Thyroid gland (tissue), 4 donors: ENCODE measurements at regions not wholly inside any gene's neighbourhood (a gene's known extent, or its start where the extent isn't known, plus 50 kb on each side); places are given as distances from the start of the nearest gene placed in this dataset.

Source experiments
- DNase-seq, 2 donors: peaks; one replicate each; pipeline ENCODE4 v3.0.0-alpha.2; 2019
- H3K27ac ChIP-seq, 3 donors: fragments of 200-600 bp; sonication (generic); 1 replicate in 2 of 3; 2 replicates in 1 of 3; pipeline ENCODE4 v1.5.1; 2016 to 2019; ENCODE audit warnings: mild to moderate bottlenecking in 1 of 3, moderate library complexity in 1 of 3
- H3K27me3 ChIP-seq: fragments of 200-600 bp; sonication (generic); one replicate; pipeline ENCODE4 v1.5.1; 2019
- H3K36me3 ChIP-seq, 2 donors: fragments of 200-600 bp; sonication (generic); one replicate each; pipeline ENCODE4 v1.5.1; 2016 to 2019
- H3K4me1 ChIP-seq, 2 donors: fragments of 200-600 bp; sonication (generic); one replicate each; pipeline ENCODE4 v1.5.1; 2017 to 2019
- H3K4me3 ChIP-seq, 3 donors: fragments of 200-600 bp; sonication (generic); replicated peaks in 1 of 3; 1 replicate in 2 of 3; 2 replicates in 1 of 3; pipeline ENCODE4 v1.5.1; 2016; ENCODE audit warnings: mild to moderate bottlenecking in 1 of 3
- H3K9me3 ChIP-seq: fragments of 200-600 bp; sonication (generic); one replicate; pipeline ENCODE4 v1.5.1; 2017
- CTCF ChIP-seq, 6 experiments: fragments of 200-600 bp in 3 of 6; fragments of 450-650 bp in 3 of 6; sonication (generic) in 3 of 6; IDR thresholded peaks; one replicate each; pipeline ENCODE4 v1.5.1; 2016 to 2019; ENCODE audit warnings: antibody characterized with exemption in 6 of 6, mild to moderate bottlenecking in 2 of 6, inconsistent platforms in 1 of 6, moderate library complexity in 1 of 6
- POLR2A ChIP-seq, 2 donors: fragments of 450-650 bp; IDR thresholded peaks; one replicate each; pipeline ENCODE4 v1.6.1; 2017; ENCODE audit warnings: antibody characterized with exemption in 2 of 2, mild to moderate bottlenecking in 2 of 2, moderate library complexity in 1 of 2
- WGBS, 2 donors: methylation state at CpG; one replicate each; pipeline ENCODE4 v1.1.5; 2017; 5-methylcytosine and 5-hydroxymethylcytosine counted together
- intact Hi-C: fragments of 100-400 bp; cut with DNase I; formaldehyde crosslinking; loops from one replicate; pipeline ENCODE4 v1.15.1; 2023

- TF ChIP-seq POLR2A (IDR thresholded peaks at IDR 0.05): no peak
- H3K9me3 ChIP-seq: no peaks in the 10 kb centered on the region
These were observed 195.9 kb upstream of the POU3F1 start for GRCh38 chr1:38242506-38242905.

GRCh38 chr1:38241594-38242334 lies 195.2 kb upstream of the POU3F1 start:
- Histone ChIP-seq H3K27me3 (no peaks in the 10 kb centered on the region), H3K4me3 (no peak overlapping the region), H3K36me3 (no peaks in the 10 kb centered on the region), H3K9me3 (no peaks in the 10 kb centered on the region), H3K4me1 (no peaks in the 10 kb centered on the region), H3K27ac (no peak overlapping the region)
- no peak for DNase-seq
- 90 to 91% methylated on average over 6 of the region's 6 CpGs for WGBS, 2 donors
- TF ChIP-seq CTCF (IDR thresholded peaks at IDR 0.05): no peak
- TF ChIP-seq POLR2A (IDR thresholded peaks at IDR 0.05): no peak
- intact Hi-C loops: no loop called here

More at GRCh38 chr1:38242506-38242905, 195.9 kb upstream of the POU3F1 start:
- Histone ChIP-seq H3K4me1 (no peaks in the 10 kb centered on the region), H3K4me3 (no peak overlapping the region), H3K27me3 (no peaks in the 10 kb centered on the region), H3K36me3 (no peaks in the 10 kb centered on the region), H3K27ac (no peak overlapping the region)
- whole genome bisulfite sequencing, 2 donors: 90 to 96% methylated on average over 5 of the region's 5 CpGs
- DNase-seq: no peak
- intact Hi-C loops: no loop called here

- 100% methylated on average over 2 of the region's 2 CpGs for WGBS, 2 donors
- no peaks in the 10 kb centered on the region for H3K9me3 ChIP-seq
- DNase-seq: no peak
- no peak overlapping the region for H3K27ac ChIP-seq
- intact Hi-C loops: no loop called here
- H3K36me3 ChIP-seq: no peaks in the 10 kb centered on the region
- H3K27me3 ChIP-seq: no peaks in the 10 kb centered on the region
- TF ChIP-seq CTCF (IDR thresholded peaks at IDR 0.05) (no peak), POLR2A (IDR thresholded peaks at IDR 0.05) (no peak)
- no peak overlapping the region for H3K4me3 ChIP-seq
- no peaks in the 10 kb centered on the region for H3K4me1 ChIP-seq
These were observed 194.0 kb upstream of the POU3F1 start for GRCh38 chr1:38240618-38241017.

- Histone ChIP-seq H3K4me3 (no peak overlapping the region), H3K9me3 (no peaks in the 10 kb centered on the region), H3K27ac (no peak overlapping the region), H3K36me3 (no peaks in the 10 kb centered on the region), H3K27me3 (no peaks in the 10 kb centered on the region), H3K4me1 (no peaks in the 10 kb centered on the region)
- no peak for DNase-seq
- TF ChIP-seq CTCF (IDR thresholded peaks at IDR 0.05): no peak
- no peak for TF ChIP-seq POLR2A (IDR thresholded peaks at IDR 0.05)
- intact Hi-C loops: no loop called here
- WGBS, 2 donors: 91 to 96% methylated on average over 8 of the region's 8 CpGs
These were observed 192.8 kb upstream of the POU3F1 start for GRCh38 chr1:38239258-38239835.

- DNase-seq: no peak
- no peaks in the 10 kb centered on the region for H3K27me3 ChIP-seq
- H3K36me3 ChIP-seq: no peaks in the 10 kb centered on the region
- TF ChIP-seq POLR2A (IDR thresholded peaks at IDR 0.05): no peak
- no peak for TF ChIP-seq CTCF (IDR thresholded peaks at IDR 0.05)
- no peak overlapping the region for H3K4me3 ChIP-seq
- WGBS, 2 donors: 90 to 93% methylated on average over 5 of the region's 5 CpGs
- H3K9me3 ChIP-seq: no peaks in the 10 kb centered on the region
- H3K27ac ChIP-seq: no peak overlapping the region
- intact Hi-C loops: no loop called here
- H3K4me1 ChIP-seq: no peaks in the 10 kb centered on the region
These were observed 191.7 kb upstream of the POU3F1 start for GRCh38 chr1:38238294-38238693.
